ENCODE measurements at regions not wholly inside any gene's neighbourhood (a gene's known extent, or its start where the extent isn't known, plus 50 kb on each side); places are given as distances from the start of the nearest gene placed in this dataset.
"Not testable (repeated sequence)": the region's sequence is repeated elsewhere in the genome, so short reads cannot be mapped to it uniquely, and the experiment has no call there.

GRCh38 chr22:22772883-22773282 is 114.7 kb upstream of the IGLL5 start:
- intact Hi-C loops (cut with micrococcal nuclease) = no loop called here

GRCh38 chr22:22773427-22773826 is 114.2 kb upstream of the IGLL5 start:
- intact Hi-C loops (cut with micrococcal nuclease) = no loop called here

GRCh38 chr22:22773979-22774604 is 113.5 kb upstream of the IGLL5 start:
- intact Hi-C loops (cut with micrococcal nuclease) = no loop called here

GRCh38 chr22:22774762-22775161 is 112.9 kb upstream of the IGLL5 start:
- intact Hi-C loops (cut with micrococcal nuclease) = not testable (repeated sequence)

- intact Hi-C loops (cut with micrococcal nuclease) = no loop called here
Observed at GRCh38 chr22:22776121-22776520, 111.5 kb upstream of the IGLL5 start.

GRCh38 chr22:22779213-22779612 is 108.4 kb upstream of the IGLL5 start:
- intact Hi-C loops (cut with micrococcal nuclease) = no loop called here

- intact Hi-C loops (cut with micrococcal nuclease) = no loop called here
Observed at GRCh38 chr22:22783575-22783974, 104.0 kb upstream of the IGLL5 start.

- intact Hi-C loops (cut with micrococcal nuclease) = no loop called here
Observed at GRCh38 chr22:22784249-22785039, 103.2 kb upstream of the IGLL5 start.

- intact Hi-C loops (cut with micrococcal nuclease) = no loop called here
Observed at GRCh38 chr22:22785316-22786065, 102.1 kb upstream of the IGLL5 start.

GRCh38 chr22:22786301-22787115 is 101.1 kb upstream of the IGLL5 start:
- intact Hi-C loops (cut with micrococcal nuclease) = no loop called here

GRCh38 chr22:22787151-22787550 is 100.5 kb upstream of the IGLL5 start:
- intact Hi-C loops (cut with micrococcal nuclease) = no loop called here

- intact Hi-C loops (cut with micrococcal nuclease) = loop anchor here (1.0 to 2.0 kb wide), 3 partner anchors 89 to 169 kb away; no protein-coding TSS in a partner anchor
Observed at GRCh38 chr22:22787786-22788459, 99.7 kb upstream of the IGLL5 start.

- intact Hi-C loops (cut with micrococcal nuclease) = loop anchor here (1.0 to 2.0 kb wide), 3 partner anchors 89 to 168 kb away; no protein-coding TSS in a partner anchor
Observed at GRCh38 chr22:22788460-22789037, 99.1 kb upstream of the IGLL5 start.

- intact Hi-C loops (cut with micrococcal nuclease) = loop anchor here (2.0 kb wide), 1 partner anchor 167 kb away; no protein-coding TSS in a partner anchor
Observed at GRCh38 chr22:22789233-22789921, 98.2 kb upstream of the IGLL5 start.

- intact Hi-C loops (cut with micrococcal nuclease) = loop anchor here (2.0 kb wide), 1 partner anchor 167 kb away; no protein-coding TSS in a partner anchor
Observed at GRCh38 chr22:22789922-22790845, 97.4 kb upstream of the IGLL5 start.

GRCh38 chr22:22791438-22792181 is 96.0 kb upstream of the IGLL5 start:
- intact Hi-C loops (cut with micrococcal nuclease) = no loop called here

- intact Hi-C loops (cut with micrococcal nuclease) = not testable (repeated sequence)
Observed at GRCh38 chr22:22792205-22792786, 95.3 kb upstream of the IGLL5 start.
